Stomach (tissue), 8 donors: ENCODE measurements at regions not wholly inside any gene's neighbourhood (a gene's known extent, or its start where the extent isn't known, plus 50 kb on each side); places are given as distances from the start of the nearest gene placed in this dataset.

ENCODE experiments used
- DNase-seq, 2 donors: peaks; one replicate each; pipeline versions ENCODE4 v3.0.0 to v3.0.0-alpha.2; 2013 to 2019
- H3K27ac ChIP-seq, 5 donors: fragments of 200-600 bp in 4 of 5; sonication (generic) in 4 of 5; one replicate each; pipeline ENCODE4 v1.5.1; 2013 to 2019; ENCODE audit warnings: mild to moderate bottlenecking in 1 of 5, moderate library complexity in 1 of 5
- H3K27me3 ChIP-seq, 3 donors: fragments of 200-600 bp; sonication (generic); one replicate each; pipeline ENCODE4 v1.5.1; 2017 to 2019; ENCODE audit warnings: mixed run types in 1 of 3
- H3K36me3 ChIP-seq, 4 donors: fragments of 200-600 bp; sonication (generic); 1 replicate in 3 of 4; 2 replicates in 1 of 4; pipeline ENCODE4 v1.5.1; 2016 to 2019
- H3K4me1 ChIP-seq, 4 donors: fragments of 200-600 bp; sonication (generic); one replicate each; pipeline ENCODE4 v1.5.1; 2016 to 2019
- H3K4me3 ChIP-seq, 4 donors: fragments of 200-600 bp; sonication (generic) in 3 of 4; one replicate each; pipeline ENCODE4 v1.5.1; 2016 to 2019; ENCODE audit warnings: mild to moderate bottlenecking in 1 of 4
- H3K9me3 ChIP-seq, 4 donors: fragments of 200-600 bp; sonication (generic); one replicate each; pipeline ENCODE4 v1.5.1; 2016 to 2019
- CTCF ChIP-seq, 7 experiments: fragments of 450-650 bp in 4 of 7; fragments of 200-600 bp in 3 of 7; sonication (generic) in 3 of 7; IDR thresholded peaks; one replicate each; pipeline ENCODE4 v1.5.1; 2016 to 2019; ENCODE audit warnings: antibody characterized with exemption in 7 of 7, control low read depth in 2 of 7, mild to moderate bottlenecking in 1 of 7
- EP300 ChIP-seq: sonication (generic); formaldehyde crosslinking; IDR thresholded peaks from one replicate; pipeline ENCODE4 v1.6.1; 2017; ENCODE audit warnings: antibody characterized with exemption
- POLR2A ChIP-seq, 4 donors: fragments of 450-650 bp; IDR thresholded peaks; one replicate each; pipeline ENCODE4 v1.6.1; 2016; ENCODE audit warnings: antibody characterized with exemption in 4 of 4, control low read depth in 2 of 4, mild to moderate bottlenecking in 1 of 4, moderate library complexity in 1 of 4
- POLR2AphosphoS5 ChIP-seq, 3 donors: sonication (generic); formaldehyde crosslinking; IDR thresholded peaks; one replicate each; pipeline ENCODE4 v1.6.1; 2016; ENCODE audit warnings: antibody characterized with exemption in 3 of 3
- WGBS, 5 donors: extraction: QIAGEN DNeasy Blood & Tissue Kit in 3 of 5; methylation state at CpG; one replicate each; pipeline versions ENCODE4 v1.1.5 to v1.1.7; 2013 to 2018; 5-methylcytosine and 5-hydroxymethylcytosine counted together
- intact Hi-C: fragments of 100-400 bp; cut with DNase I; formaldehyde crosslinking; loops from one replicate; pipeline ENCODE4 v1.15.1; 2023; ENCODE audit warnings: low total_unique reads
- donor health status: healthy with polysubstance abuse.
- donor health status: Bipolar disorder and iron deficiency.
- donor health status: healthy.

GRCh38 chr1:234533034-234533891 lies 54.3 kb upstream of the TARBP1 start:
- H3K36me3 ChIP-seq, result no peaks in the 10 kb centered on the region
- intact Hi-C loops, result no loop called here
- peak overlapping the region; percentile 81 to 97 (median 96) for H3K27ac ChIP-seq
- H3K27me3 ChIP-seq, result no peaks in the 10 kb centered on the region
- H3K4me3 ChIP-seq, result no peak overlapping the region
- peaks cover 64 to 100% (median 87%) of the 10 kb centered on the region in 4 donors for H3K4me1 ChIP-seq
- no peak for TF ChIP-seq EP300
- peak; percentile 25 to 85 (median 67) for TF ChIP-seq POLR2AphosphoS5 (IDR thresholded peaks at IDR 0.05)
- TF ChIP-seq POLR2A (IDR thresholded peaks at IDR 0.05), result peak in 1 of 4 donors; percentile 18
- 58 to 77% (median 69%) methylated on average over 12 of the region's 12 CpGs for WGBS, 5 donors
- DNase-seq, result peak in 1 of 2 donors; percentile 79
- H3K9me3 ChIP-seq, result no peaks in the 10 kb centered on the region

- Histone ChIP-seq H3K4me3 (no peak overlapping the region), H3K27ac (peak overlapping the region; percentile 67 to 97 (median 96)), H3K4me1 (peaks cover 64 to 96% (median 79%) of the 10 kb centered on the region in 4 donors), H3K36me3 (no peaks in the 10 kb centered on the region), H3K27me3 (no peaks in the 10 kb centered on the region), H3K9me3 (no peaks in the 10 kb centered on the region)
- DNase-seq, result peak in 1 of 2 donors; percentile 63
- WGBS, 5 donors, result 20 to 40% (median 33%) methylated on average over 7 of the region's 7 CpGs
- intact Hi-C loops, result no loop called here
- no peak for TF ChIP-seq POLR2A (IDR thresholded peaks at IDR 0.05)
- no peak for TF ChIP-seq CTCF (IDR thresholded peaks at IDR 0.05)
- peak; percentile 95 for TF ChIP-seq EP300
- TF ChIP-seq POLR2AphosphoS5 (IDR thresholded peaks at IDR 0.05), result peak; percentile 39 to 96 (median 71)
Measured at GRCh38 chr1:234532503-234532922, 53.5 kb upstream of the TARBP1 start.

GRCh38 chr1:234531151-234531635 lies 52.2 kb upstream of the TARBP1 start:
- peak; percentile 85 to 96 (median 94) for TF ChIP-seq POLR2AphosphoS5 (IDR thresholded peaks at IDR 0.05)
- peak; percentile 76 for TF ChIP-seq EP300
- no peak for TF ChIP-seq CTCF (IDR thresholded peaks at IDR 0.05)
- TF ChIP-seq POLR2A (IDR thresholded peaks at IDR 0.05), result no peak
- peak overlapping the region in 2 of 4 donors; percentile 16 to 17 for H3K4me3 ChIP-seq
- H3K4me1 ChIP-seq, result peaks cover 54 to 82% (median 66%) of the 10 kb centered on the region in 4 donors
- WGBS, 5 donors, result 20 to 43% (median 25%) methylated on average over 19 to 20 of the region's 20 CpGs
- intact Hi-C loops, result no loop called here
- peak overlapping the region; percentile 95 to 97 (median 96) for H3K27ac ChIP-seq
- peak; percentile 50 to 79 for DNase-seq
- H3K9me3 ChIP-seq, result no peaks in the 10 kb centered on the region
- no peaks in the 10 kb centered on the region for H3K36me3 ChIP-seq
- H3K27me3 ChIP-seq, result no peaks in the 10 kb centered on the region

GRCh38 chr1:234530672-234531071 lies 51.7 kb upstream of the TARBP1 start:
- H3K36me3 ChIP-seq, result no peaks in the 10 kb centered on the region
- no peaks in the 10 kb centered on the region for H3K27me3 ChIP-seq
- intact Hi-C loops, result no loop called here
- WGBS, 5 donors, result 62 to 77% (median 67%) methylated on average over 11 of the region's 11 CpGs
- no peak overlapping the region for H3K4me3 ChIP-seq
- peak overlapping the region; percentile 95 to 97 (median 96) for H3K27ac ChIP-seq
- peaks cover 49 to 80% (median 61%) of the 10 kb centered on the region in 4 donors for H3K4me1 ChIP-seq
- no peak for TF ChIP-seq POLR2AphosphoS5 (IDR thresholded peaks at IDR 0.05)
- no peak for TF ChIP-seq POLR2A (IDR thresholded peaks at IDR 0.05)
- TF ChIP-seq CTCF (IDR thresholded peaks at IDR 0.05), result no peak
- no peak for TF ChIP-seq EP300
- H3K9me3 ChIP-seq, result no peaks in the 10 kb centered on the region
- DNase-seq, result no peak
